ENCODE measurements at regions not wholly inside any gene's neighbourhood (a gene's known extent, or its start where the extent isn't known, plus 50 kb on each side); places are given as distances from the start of the nearest gene placed in this dataset.
"Not testable (repeated sequence)": the region's sequence is repeated elsewhere in the genome, so short reads cannot be mapped to it uniquely, and the experiment has no call there.

- not testable (repeated sequence) for DNase-seq
Observed at GRCh38 chr17:15864061-15864460, 80.9 kb upstream of the ADORA2B start.

- not testable (repeated sequence) for DNase-seq
Observed at GRCh38 chr17:15864472-15864871, 80.5 kb upstream of the ADORA2B start.

GRCh38 chr17:15866015-15866414 is 78.9 kb upstream of the ADORA2B start:
- not testable (repeated sequence) for DNase-seq

- DNase-seq: not testable (repeated sequence)
Observed at GRCh38 chr17:15867331-15867730, 77.6 kb upstream of the ADORA2B start.

- not testable (repeated sequence) for DNase-seq
Observed at GRCh38 chr17:15869868-15870267, 75.1 kb upstream of the ADORA2B start.

GRCh38 chr17:15872677-15873076 is 72.3 kb upstream of the ADORA2B start:
- not testable (repeated sequence) for DNase-seq

GRCh38 chr17:15877882-15878500 is 66.9 kb upstream of the ADORA2B start:
- DNase-seq: not testable (repeated sequence)

GRCh38 chr17:15882058-15882720 is 62.7 kb upstream of the ADORA2B start:
- no peak for DNase-seq

GRCh38 chr17:15882777-15883176 is 62.2 kb upstream of the ADORA2B start:
- DNase-seq: no peak

- no peak for DNase-seq
Observed at GRCh38 chr17:15883617-15884111, 61.3 kb upstream of the ADORA2B start.

GRCh38 chr17:15884731-15885130 is 60.2 kb upstream of the ADORA2B start:
- DNase-seq: no peak

GRCh38 chr17:15885770-15886169 is 59.2 kb upstream of the ADORA2B start:
- no peak for DNase-seq

- DNase-seq: no peak
Observed at GRCh38 chr17:15886221-15886620, 58.7 kb upstream of the ADORA2B start.

GRCh38 chr17:15886804-15887203 is 58.1 kb upstream of the ADORA2B start:
- DNase-seq: no peak

- DNase-seq: no peak
Observed at GRCh38 chr17:15888436-15888835, 56.5 kb upstream of the ADORA2B start.

- DNase-seq: no peak
Observed at GRCh38 chr17:15890279-15890892, 54.5 kb upstream of the ADORA2B start.

- DNase-seq: no peak
Observed at GRCh38 chr17:15891318-15891717, 53.6 kb upstream of the ADORA2B start.

GRCh38 chr17:15892244-15892643 is 52.7 kb upstream of the ADORA2B start:
- DNase-seq: no peak

- DNase-seq: no peak
Observed at GRCh38 chr17:15892731-15893657, 51.9 kb upstream of the ADORA2B start.

GRCh38 chr17:15893658-15894024 is 51.3 kb upstream of the ADORA2B start:
- DNase-seq: no peak

- no peak for DNase-seq
Observed at GRCh38 chr17:15894258-15894657, 50.7 kb upstream of the ADORA2B start.

- no peak for DNase-seq
Observed at GRCh38 chr17:15894913-15895658, 49.8 kb upstream of the ADORA2B start.
